ENCODE measurements at regions not wholly inside any gene's neighbourhood (a gene's known extent, or its start where the extent isn't known, plus 50 kb on each side); places are given as distances from the start of the nearest gene placed in this dataset.

GRCh38 chr3:165336786-165337185 lies 140.6 kb upstream of the SLITRK3 start:
- no peak overlapping the region for H3K4me3 ChIP-seq
- H3K36me3 ChIP-seq = no peaks in the 10 kb centered on the region
- no peaks in the 10 kb centered on the region for H3K27me3 ChIP-seq (replicated peaks in 1 of 7)
- intact Hi-C loops (cut with DNase I; ENCODE audit: low total_unique reads) = no loop called here
- H3K27ac ChIP-seq = no peak overlapping the region
- TF ChIP-seq POLR2A (IDR thresholded peaks at IDR 0.05) = no peak
- TF ChIP-seq, protein P1, sequence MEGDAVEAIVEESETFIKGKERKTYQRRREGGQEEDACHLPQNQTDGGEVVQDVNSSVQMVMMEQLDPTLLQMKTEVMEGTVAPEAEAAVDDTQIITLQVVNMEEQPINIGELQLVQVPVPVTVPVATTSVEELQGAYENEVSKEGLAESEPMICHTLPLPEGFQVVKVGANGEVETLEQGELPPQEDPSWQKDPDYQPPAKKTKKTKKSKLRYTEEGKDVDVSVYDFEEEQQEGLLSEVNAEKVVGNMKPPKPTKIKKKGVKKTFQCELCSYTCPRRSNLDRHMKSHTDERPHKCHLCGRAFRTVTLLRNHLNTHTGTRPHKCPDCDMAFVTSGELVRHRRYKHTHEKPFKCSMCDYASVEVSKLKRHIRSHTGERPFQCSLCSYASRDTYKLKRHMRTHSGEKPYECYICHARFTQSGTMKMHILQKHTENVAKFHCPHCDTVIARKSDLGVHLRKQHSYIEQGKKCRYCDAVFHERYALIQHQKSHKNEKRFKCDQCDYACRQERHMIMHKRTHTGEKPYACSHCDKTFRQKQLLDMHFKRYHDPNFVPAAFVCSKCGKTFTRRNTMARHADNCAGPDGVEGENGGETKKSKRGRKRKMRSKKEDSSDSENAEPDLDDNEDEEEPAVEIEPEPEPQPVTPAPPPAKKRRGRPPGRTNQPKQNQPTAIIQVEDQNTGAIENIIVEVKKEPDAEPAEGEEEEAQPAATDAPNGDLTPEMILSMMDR (IDR thresholded peaks at IDR 0.05 in 8 of 11, conservative IDR thresholded peaks at IDR 0.05 in 3 of 11) = no peak
- TF ChIP-seq POLR2AphosphoS5 (IDR thresholded peaks at IDR 0.05) = no peak
- no peak for DNase-seq
- no peaks in the 10 kb centered on the region for H3K4me1 ChIP-seq
- 34 to 47% (median 44%) methylated on average over 1 of the region's 1 CpG for WGBS, 5 donors
- no peaks in the 10 kb centered on the region for H3K9me3 ChIP-seq
